Breast epithelium (tissue), 4 donors: ENCODE measurements at regions not wholly inside any gene's neighbourhood (a gene's known extent, or its start where the extent isn't known, plus 50 kb on each side); places are given as distances from the start of the nearest gene placed in this dataset.

Experiments used
- DNase-seq, 2 donors: peaks; one replicate each; pipeline ENCODE4 v3.0.0-alpha.2; 2019; ENCODE audit warnings: low spot score in 2 of 2
- H3K27ac ChIP-seq, 2 donors: fragments of 200-600 bp; sonication (generic) in 1 of 2; one replicate each; pipeline ENCODE4 v1.5.1; 2016 to 2019; ENCODE audit warnings: mild to moderate bottlenecking in 1 of 2
- H3K27me3 ChIP-seq, 2 donors: fragments of 200-600 bp; sonication (generic) in 1 of 2; one replicate each; pipeline versions ENCODE4 v1.5.1 to v1.6.0; 2017 to 2019; ENCODE audit warnings: control low read depth in 1 of 2, mild to moderate bottlenecking in 1 of 2
- H3K36me3 ChIP-seq: fragments of 200-600 bp; one replicate; pipeline ENCODE4 v1.5.1; 2019
- H3K4me1 ChIP-seq, 2 donors: fragments of 200-600 bp; sonication (generic); one replicate each; pipeline ENCODE4 v1.5.1; 2016 to 2019; ENCODE audit warnings: control low read depth in 1 of 2
- H3K4me3 ChIP-seq, 3 donors: fragments of 200-600 bp; sonication (generic); 1 replicate in 2 of 3; 2 replicates in 1 of 3; pipeline ENCODE4 v1.5.1; 2016 to 2019; ENCODE audit warnings: mild to moderate bottlenecking in 3 of 3, moderate library complexity in 2 of 3
- H3K9me3 ChIP-seq, 2 donors: fragments of 200-600 bp; sonication (generic) in 1 of 2; one replicate each; pipeline ENCODE4 v1.5.1; 2016 to 2019; ENCODE audit warnings: control low read depth in 1 of 2
- CTCF ChIP-seq, 3 donors: fragments of 450-650 bp; IDR thresholded peaks; one replicate each; pipeline ENCODE4 v1.5.1; 2016 to 2017; ENCODE audit warnings: antibody characterized with exemption in 3 of 3, mild to moderate bottlenecking in 3 of 3, moderate library complexity in 3 of 3
- POLR2A ChIP-seq: fragments of 450-650 bp; IDR thresholded peaks from one replicate; pipeline ENCODE4 v1.6.1; 2016; ENCODE audit warnings: antibody characterized with exemption, mild to moderate bottlenecking, moderate library complexity
- POLR2AphosphoS5 ChIP-seq, 3 donors: sonication (generic); formaldehyde crosslinking; IDR thresholded peaks; one replicate each; pipeline ENCODE4 v1.6.1; 2017; ENCODE audit warnings: antibody characterized with exemption in 3 of 3
- intact Hi-C: fragments of 100-400 bp; cut with DNase I; formaldehyde crosslinking; loops from one replicate; pipeline ENCODE4 v1.15.1; 2023; ENCODE audit warnings: low total_unique reads

GRCh38 chr10:58451193-58451889, 61.3 kb upstream of the BICC1 start:
- intact Hi-C loops = no loop called here
- Histone ChIP-seq H3K27ac (no peak overlapping the region), H3K9me3 (no peaks in the 10 kb centered on the region), H3K27me3 (no peaks in the 10 kb centered on the region), H3K4me1 (no peaks in the 10 kb centered on the region), H3K4me3 (no peak overlapping the region), H3K36me3 (no peaks in the 10 kb centered on the region)
- DNase-seq = no peak
- no peak for TF ChIP-seq POLR2A
- TF ChIP-seq POLR2AphosphoS5 (IDR thresholded peaks at IDR 0.05) = no peak
- no peak for TF ChIP-seq CTCF (IDR thresholded peaks at IDR 0.05)

- H3K4me1 ChIP-seq = no peaks in the 10 kb centered on the region
- H3K27ac ChIP-seq = no peak overlapping the region
- H3K9me3 ChIP-seq = no peaks in the 10 kb centered on the region
- H3K27me3 ChIP-seq = no peaks in the 10 kb centered on the region
- H3K36me3 ChIP-seq = no peaks in the 10 kb centered on the region
- intact Hi-C loops = no loop called here
- no peak for TF ChIP-seq CTCF (IDR thresholded peaks at IDR 0.05)
- no peak for TF ChIP-seq POLR2A
- TF ChIP-seq POLR2AphosphoS5 (IDR thresholded peaks at IDR 0.05) = no peak
- DNase-seq = no peak
- H3K4me3 ChIP-seq = no peak overlapping the region
These were observed 59.6 kb upstream of the BICC1 start for GRCh38 chr10:58453105-58453504.

- intact Hi-C loops = no loop called here
- no peaks in the 10 kb centered on the region for H3K9me3 ChIP-seq
- no peaks in the 10 kb centered on the region for H3K27me3 ChIP-seq
- H3K4me1 ChIP-seq = no peaks in the 10 kb centered on the region
- H3K36me3 ChIP-seq = no peaks in the 10 kb centered on the region
- TF ChIP-seq POLR2AphosphoS5 (IDR thresholded peaks at IDR 0.05) (no peak), POLR2A (no peak), CTCF (IDR thresholded peaks at IDR 0.05) (no peak)
- no peak overlapping the region for H3K27ac ChIP-seq
- no peak for DNase-seq
- H3K4me3 ChIP-seq = no peak overlapping the region
These were observed 56.5 kb upstream of the BICC1 start for GRCh38 chr10:58456179-58456578.

- no peak overlapping the region for H3K4me3 ChIP-seq
These were observed 54.7 kb upstream of the BICC1 start for GRCh38 chr10:58457761-58458616.

More at GRCh38 chr10:58457761-58458616, 54.7 kb upstream of the BICC1 start:
- Histone ChIP-seq H3K36me3 (no peaks in the 10 kb centered on the region), H3K9me3 (no peaks in the 10 kb centered on the region), H3K27ac (peak overlapping the region; percentile 3 to 56), H3K27me3 (no peaks in the 10 kb centered on the region), H3K4me1 (no peaks in the 10 kb centered on the region)
- peak in 1 of 2 donors; percentile 39 for DNase-seq
- TF ChIP-seq CTCF (IDR thresholded peaks at IDR 0.05) (no peak), POLR2AphosphoS5 (IDR thresholded peaks at IDR 0.05) (peak in 1 of 3 donors; percentile 20), POLR2A (no peak)
- intact Hi-C loops = no loop called here
